GM12878 (cell line): ENCODE measurements at regions not wholly inside any gene's neighbourhood (a gene's known extent, or its start where the extent isn't known, plus 50 kb on each side); places are given as distances from the start of the nearest gene placed in this dataset.

ENCODE experiments used
- BHLHE40 ChIP-seq, 2 experiments: fragments of 450-650 bp in 1 of 2; IDR thresholded peaks; 2 replicates each; pipeline ENCODE4 v1.6.1; 2011 to 2017; ENCODE audit warnings: low read depth in 2 of 2, borderline replicate concordance in 1 of 2, improper control_type of control experiment in 1 of 2, low read length in 1 of 2, mild to moderate bottlenecking in 1 of 2
- FOXM1 ChIP-seq: IDR thresholded peaks from 2 replicates; pipeline ENCODE4 v1.6.1; 2012; ENCODE audit warnings: low read depth, mild to moderate bottlenecking, inconsistent platforms, low read length, moderate library complexity
- MEF2A ChIP-seq: IDR thresholded peaks from 2 replicates; pipeline ENCODE4 v1.6.1; 2011; ENCODE audit warnings: low read depth, mild to moderate bottlenecking, low read length, moderate library complexity; ENCODE audit not compliant: insufficient read depth
- TF ChIP-seq, protein P1 (sequence below), 3 experiments: IDR thresholded peaks in 2 of 3; conservative IDR thresholded peaks in 1 of 3; 2 replicates each; pipeline ENCODE4 v1.5.1; 2011; ENCODE audit warnings: low read depth in 3 of 3, low read length in 3 of 3, mild to moderate bottlenecking in 3 of 3, control low read depth in 2 of 3, moderate library complexity in 2 of 3, inconsistent platforms in 1 of 3, mixed read lengths in 1 of 3; ENCODE audit not compliant: control insufficient read depth in 2 of 3, insufficient read depth in 1 of 3; ENCODE audit errors: extremely low read depth in 1 of 3

DNA sequence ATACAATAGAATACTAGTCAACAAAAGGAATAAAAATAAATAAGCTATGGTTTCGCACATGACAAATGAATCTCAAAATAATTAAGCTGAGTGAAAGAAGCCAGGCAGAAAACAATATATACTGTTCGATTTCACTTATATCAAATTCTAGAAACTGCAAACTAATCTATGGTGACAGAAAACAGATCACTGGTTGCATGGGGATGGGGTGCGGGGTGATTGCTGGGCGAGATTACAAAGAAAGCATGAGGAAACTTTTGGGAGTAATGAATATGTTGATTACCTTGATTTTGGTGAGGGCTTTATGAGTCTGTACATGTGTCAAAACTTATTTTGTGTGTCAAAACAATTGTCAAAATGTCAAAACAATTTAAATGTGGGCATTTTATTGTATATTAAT lies 135.6 kb downstream of the GPR85 start:
- TF ChIP-seq MEF2A (no peak), BHLHE40 (IDR thresholded peaks at IDR 0.05; ENCODE audit: borderline replicate concordance in 1 of 2, low read depth in 2 of 2, low read length in 1 of 2) (no peak), FOXM1 (no peak)
- TF ChIP-seq, protein P1, sequence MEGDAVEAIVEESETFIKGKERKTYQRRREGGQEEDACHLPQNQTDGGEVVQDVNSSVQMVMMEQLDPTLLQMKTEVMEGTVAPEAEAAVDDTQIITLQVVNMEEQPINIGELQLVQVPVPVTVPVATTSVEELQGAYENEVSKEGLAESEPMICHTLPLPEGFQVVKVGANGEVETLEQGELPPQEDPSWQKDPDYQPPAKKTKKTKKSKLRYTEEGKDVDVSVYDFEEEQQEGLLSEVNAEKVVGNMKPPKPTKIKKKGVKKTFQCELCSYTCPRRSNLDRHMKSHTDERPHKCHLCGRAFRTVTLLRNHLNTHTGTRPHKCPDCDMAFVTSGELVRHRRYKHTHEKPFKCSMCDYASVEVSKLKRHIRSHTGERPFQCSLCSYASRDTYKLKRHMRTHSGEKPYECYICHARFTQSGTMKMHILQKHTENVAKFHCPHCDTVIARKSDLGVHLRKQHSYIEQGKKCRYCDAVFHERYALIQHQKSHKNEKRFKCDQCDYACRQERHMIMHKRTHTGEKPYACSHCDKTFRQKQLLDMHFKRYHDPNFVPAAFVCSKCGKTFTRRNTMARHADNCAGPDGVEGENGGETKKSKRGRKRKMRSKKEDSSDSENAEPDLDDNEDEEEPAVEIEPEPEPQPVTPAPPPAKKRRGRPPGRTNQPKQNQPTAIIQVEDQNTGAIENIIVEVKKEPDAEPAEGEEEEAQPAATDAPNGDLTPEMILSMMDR (IDR thresholded peaks at IDR 0.05 in 2 of 3, conservative IDR thresholded peaks at IDR 0.05 in 1 of 3; ENCODE audit: control insufficient read depth in 2 of 3, extremely low read depth in 1 of 3, insufficient read depth in 1 of 3, low read depth in 3 of 3, low read length in 3 of 3): no peak
